Urinary bladder (tissue), 4 donors: ENCODE measurements at regions not wholly inside any gene's neighbourhood (a gene's known extent, or its start where the extent isn't known, plus 50 kb on each side); places are given as distances from the start of the nearest gene placed in this dataset. TPM values are rescaled to one million over a fixed set of nuclear protein-coding genes. Genes with fewer than 3 reads are reported as not detected.

ENCODE experiments used
- DNase-seq: peaks from one replicate; pipeline ENCODE4 v3.0.0-alpha.2; 2015; ENCODE audit errors: extremely low spot score
- H3K27ac ChIP-seq: one replicate; pipeline ENCODE4 v1.5.1; 2013; ENCODE audit warnings: low read depth, mild to moderate bottlenecking, moderate library complexity
- H3K36me3 ChIP-seq: one replicate; pipeline ENCODE4 v1.6.1; 2013; ENCODE audit warnings: mild to moderate bottlenecking, moderate library complexity; ENCODE audit not compliant: insufficient read depth
- H3K4me1 ChIP-seq: one replicate; pipeline ENCODE4 v1.6.1; 2013; ENCODE audit warnings: mild to moderate bottlenecking, moderate library complexity; ENCODE audit not compliant: insufficient read depth
- H3K4me3 ChIP-seq: one replicate; pipeline ENCODE4 v1.5.1; 2013; ENCODE audit warnings: low read depth, low read length
- WGBS: extraction: QIAGEN DNeasy Blood & Tissue Kit; methylation state at CpG from one replicate; pipeline ENCODE4 v1.1.7; 2013; 5-methylcytosine and 5-hydroxymethylcytosine counted together
- small RNA-seq: library from RNA; depleted of rRNA; stranded (forward); fragments of <200 nt; gene quantifications from one replicate; pipeline ENCODE3, GENCODE V24; 2014
- donor health status: healthy with polysubstance abuse.
- donor health status: healthy.

DNA sequence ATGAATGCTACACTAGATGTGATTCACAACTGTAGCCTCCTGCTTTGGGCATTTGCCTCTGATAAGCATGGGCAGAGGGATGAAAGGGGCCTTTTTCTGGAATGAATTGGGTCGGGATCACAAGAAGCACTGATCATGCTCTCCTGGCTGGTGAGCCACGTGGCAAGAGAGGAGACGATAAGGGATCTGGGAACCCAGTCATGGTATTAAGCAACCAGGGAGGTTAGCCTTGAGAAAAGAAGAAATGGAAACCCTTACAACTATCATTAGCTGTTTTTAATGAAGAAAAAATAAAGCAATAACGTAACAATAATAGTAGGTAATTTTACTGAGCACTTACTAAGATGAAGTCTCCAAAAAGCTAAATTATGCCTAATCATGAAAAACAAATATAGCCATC is 50.0 kb upstream of the RAI14 start:
- H3K4me3 ChIP-seq, result no peak overlapping the region
- 93% methylated on average over 4 of the region's 4 CpGs for WGBS
- DNase-seq, result no peak

More for the DNA sequence above, 50.0 kb upstream of the RAI14 start:
- H3K36me3 ChIP-seq, result no peaks in the 10 kb centered on the region
- no peak overlapping the region for H3K27ac ChIP-seq
- no peaks in the 10 kb centered on the region for H3K4me1 ChIP-seq

Small RNA genes lying in the stretch of these regions (small RNA-seq; reads per million reads assigned to genes)
- gene AC139792.3, result not detected
